ENCODE measurements at regions not wholly inside any gene's neighbourhood (a gene's known extent, or its start where the extent isn't known, plus 50 kb on each side); places are given as distances from the start of the nearest gene placed in this dataset.

GRCh38 chr1:81547261-81547911 lies 253.3 kb upstream of the ADGRL2 start:
- TF ChIP-seq POLR2A (IDR thresholded peaks at IDR 0.05), result no peak
- TF ChIP-seq, protein P1, sequence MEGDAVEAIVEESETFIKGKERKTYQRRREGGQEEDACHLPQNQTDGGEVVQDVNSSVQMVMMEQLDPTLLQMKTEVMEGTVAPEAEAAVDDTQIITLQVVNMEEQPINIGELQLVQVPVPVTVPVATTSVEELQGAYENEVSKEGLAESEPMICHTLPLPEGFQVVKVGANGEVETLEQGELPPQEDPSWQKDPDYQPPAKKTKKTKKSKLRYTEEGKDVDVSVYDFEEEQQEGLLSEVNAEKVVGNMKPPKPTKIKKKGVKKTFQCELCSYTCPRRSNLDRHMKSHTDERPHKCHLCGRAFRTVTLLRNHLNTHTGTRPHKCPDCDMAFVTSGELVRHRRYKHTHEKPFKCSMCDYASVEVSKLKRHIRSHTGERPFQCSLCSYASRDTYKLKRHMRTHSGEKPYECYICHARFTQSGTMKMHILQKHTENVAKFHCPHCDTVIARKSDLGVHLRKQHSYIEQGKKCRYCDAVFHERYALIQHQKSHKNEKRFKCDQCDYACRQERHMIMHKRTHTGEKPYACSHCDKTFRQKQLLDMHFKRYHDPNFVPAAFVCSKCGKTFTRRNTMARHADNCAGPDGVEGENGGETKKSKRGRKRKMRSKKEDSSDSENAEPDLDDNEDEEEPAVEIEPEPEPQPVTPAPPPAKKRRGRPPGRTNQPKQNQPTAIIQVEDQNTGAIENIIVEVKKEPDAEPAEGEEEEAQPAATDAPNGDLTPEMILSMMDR (IDR thresholded peaks at IDR 0.05), result no peak
- TF ChIP-seq POLR2AphosphoS5 (IDR thresholded peaks at IDR 0.05), result no peak

Data from breast epithelium (tissue), 3 donors.